ENCODE measurements at regions not wholly inside any gene's neighbourhood (a gene's known extent, or its start where the extent isn't known, plus 50 kb on each side); places are given as distances from the start of the nearest gene placed in this dataset.

DNA sequence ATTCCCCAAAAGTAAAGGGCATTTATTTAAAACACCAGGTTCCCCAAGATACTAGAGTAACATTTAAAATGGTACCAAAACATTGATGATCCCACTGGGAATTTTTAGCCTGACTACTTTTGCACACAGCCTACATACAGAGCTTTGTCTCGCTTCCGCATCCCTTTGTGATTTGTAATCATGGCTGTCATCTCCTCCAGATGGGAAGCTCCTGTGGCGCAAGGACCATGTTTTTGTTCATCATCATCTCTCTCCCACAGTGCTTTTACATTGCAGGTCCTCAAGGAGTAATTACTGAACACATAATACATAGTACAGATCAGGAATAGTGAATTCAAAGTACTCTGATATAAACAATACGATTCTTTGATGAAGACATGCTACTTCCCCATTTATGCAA is 231.2 kb upstream of the MTNR1B start:
- no peak for FAIRE-seq
- Histone ChIP-seq H2AK5ac (ENCODE audit: low read depth, low read length) (no peak overlapping the region), H2BK15ac (ENCODE audit: low read length) (no peak overlapping the region), H3K79me1 (ENCODE audit: low read depth, low read length) (no peaks in the 10 kb centered on the region), H3K36me3 (ENCODE audit: control insufficient read depth in 2 of 4, insufficient read depth in 4 of 4, low read length in 3 of 4) (no peaks in the 10 kb centered on the region), H3K56ac (replicated peaks; ENCODE audit: insufficient read length, low read depth, low read length) (no peak overlapping the region), H3K4me2 (ENCODE audit: insufficient read depth in 1 of 2, low read depth in 2 of 2, low read length in 2 of 2) (no peak overlapping the region), H3K27ac (ENCODE audit: low read depth, low read length) (no peak overlapping the region), H3K9me3 (ENCODE audit: insufficient read depth in 2 of 2, low read depth in 1 of 2, low read length in 1 of 2) (no peaks in the 10 kb centered on the region), H3K9ac (replicated peaks in 1 of 4; ENCODE audit: extremely low read depth in 1 of 4, low read depth in 3 of 4, low read length in 3 of 4) (no peak overlapping the region), H3K27me3 (replicated peaks in 1 of 4; ENCODE audit: control insufficient read depth in 3 of 4, extremely low read depth in 1 of 4, insufficient read depth in 3 of 4, low read length in 3 of 4) (no peaks in the 10 kb centered on the region), H2BK120ac (replicated peaks; ENCODE audit: low read depth, low read length) (no peak overlapping the region), H3K18ac (ENCODE audit: extremely low read depth, low read length) (no peak overlapping the region), H4K91ac (replicated peaks; ENCODE audit: insufficient read length, low read length) (no peak overlapping the region), H3K4me3 (ENCODE audit: extremely low read depth in 1 of 4, insufficient read depth in 2 of 4, low read depth in 3 of 4, low read length in 4 of 4) (no peak overlapping the region), H3K14ac (ENCODE audit: insufficient read length) (no peak overlapping the region), H3K4me1 (replicated peaks in 1 of 4; ENCODE audit: control insufficient read depth in 3 of 4, insufficient read depth in 4 of 4, low read length in 3 of 4) (no peaks in the 10 kb centered on the region), H3K23ac (ENCODE audit: insufficient read length) (no peak overlapping the region), H4K5ac (ENCODE audit: insufficient read length, low read depth, low read length) (no peak overlapping the region), H3K4ac (replicated peaks; ENCODE audit: insufficient read length, low read depth, low read length) (no peak overlapping the region), H4K8ac (ENCODE audit: extremely low read depth, insufficient read depth, low read length) (no peak overlapping the region), H3K23me2 (ENCODE audit: low read depth, low read length) (no peaks in the 10 kb centered on the region), H2AFZ (ENCODE audit: low read length) (no peak overlapping the region), H2BK12ac (ENCODE audit: low read depth, low read length) (no peak overlapping the region), H3K79me2 (ENCODE audit: control insufficient read depth in 1 of 2, insufficient read depth in 2 of 2, low read length in 2 of 2) (no peaks in the 10 kb centered on the region), H4K20me1 (replicated peaks in 1 of 2; ENCODE audit: control insufficient read depth in 1 of 2, insufficient read depth in 2 of 2, low read length in 2 of 2) (no peaks in the 10 kb centered on the region), H2BK5ac (ENCODE audit: low read depth, low read length) (no peak overlapping the region), H2BK20ac (ENCODE audit: low read length) (no peak overlapping the region)
- ChIA-PET CTCF (ENCODE audit: partially characterized antibody) (interaction anchor here (0.6 kb wide), 1 partner anchor 1983 kb away, joined by 4 read pairs; no protein-coding TSS in a partner anchor), POLR2A (ENCODE audit: partially characterized antibody) (no interaction called here)
- DNase-seq (ENCODE audit: low read depth in 1 of 2, low spot score in 2 of 2), result no peak
- WGBS, 2 experiments (ENCODE audit: extremely low coverage in 1 of 2, insufficient coverage in 1 of 2, insufficient read length in 1 of 2, insufficient replicate concordance in 2 of 2, low coverage in 1 of 2, low lambda C conversion rate in 2 of 2, missing lambda C conversion rate in 1 of 2), result 85% methylated on average over 4 of the region's 4 CpGs; no CpG with 5 or more reads in 1 of the 2 experiments
- TF ChIP-seq JUND (IDR thresholded peaks at IDR 0.05; ENCODE audit: low read length) (no peak), ZNF274 (IDR thresholded peaks at IDR 0.05; ENCODE audit: borderline replicate concordance, extremely low read depth, low read length) (no peak)
